ENCODE measurements at regions not wholly inside any gene's neighbourhood (a gene's known extent, or its start where the extent isn't known, plus 50 kb on each side); places are given as distances from the start of the nearest gene placed in this dataset.
"Not testable (repeated sequence)": the region's sequence is repeated elsewhere in the genome, so short reads cannot be mapped to it uniquely, and the experiment has no call there.

DNA sequence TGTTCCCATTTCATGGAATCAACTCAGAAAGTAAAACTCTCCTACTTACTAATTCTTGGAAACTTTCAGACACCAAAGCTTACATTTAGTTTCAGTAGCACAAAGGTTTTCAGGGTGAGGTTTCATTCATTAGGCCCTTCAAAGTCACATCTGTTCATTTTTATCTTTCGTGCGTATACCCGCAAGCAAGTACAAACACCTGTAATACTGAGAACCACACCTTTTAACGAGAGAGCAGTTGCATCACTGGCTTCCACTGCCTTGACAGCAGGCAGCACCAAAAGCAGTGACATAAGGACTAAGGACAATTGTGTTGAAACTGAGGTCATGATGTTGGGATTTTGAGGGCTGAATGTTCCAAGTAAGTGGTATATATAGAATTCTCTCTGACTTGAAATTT, 60.5 kb downstream of the GOLGA6L22 start:
- H3K9me3 Mint-ChIP-seq (ENCODE audit: low read depth); POLR2A ChIA-PET: not testable (repeated sequence)

DNA sequence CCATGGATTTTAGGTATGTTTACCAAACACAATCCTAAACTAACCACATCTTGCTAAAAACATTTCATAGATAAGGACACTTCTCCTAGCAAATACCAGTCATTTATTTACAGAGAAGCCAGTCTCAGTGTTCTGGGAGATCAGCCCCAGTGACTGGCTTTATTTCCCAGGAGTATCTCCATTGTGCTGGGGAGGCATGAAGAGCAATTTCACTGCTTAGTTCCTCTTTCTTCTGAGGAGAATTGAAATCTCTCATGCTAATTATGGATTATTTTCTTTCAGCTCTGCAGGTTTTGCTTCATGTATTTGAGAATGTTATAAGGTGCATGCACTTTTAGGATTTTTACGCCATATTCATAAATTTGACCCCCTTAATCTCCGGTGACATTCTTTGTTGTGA, 67.8 kb downstream of the GOLGA6L22 start:
- H3K36me3 Mint-ChIP-seq (ENCODE audit: low read depth); ATAC-seq; intact Hi-C loops (cut with DNase I, micrococcal nuclease); DNase-seq; CTCF ChIA-PET; H3K9me3 Mint-ChIP-seq (ENCODE audit: low read depth); H3K27ac Mint-ChIP-seq; H3K4me1 Mint-ChIP-seq; H3K4me3 Mint-ChIP-seq; POLR2A ChIA-PET; H3K27me3 Mint-ChIP-seq: not testable (repeated sequence)

More for the DNA sequence above, 60.5 kb downstream of the GOLGA6L22 start:
- CTCF ChIA-PET; H3K4me1 Mint-ChIP-seq; H3K27ac Mint-ChIP-seq; H3K27me3 Mint-ChIP-seq; H3K36me3 Mint-ChIP-seq (ENCODE audit: low read depth); DNase-seq; H3K4me3 Mint-ChIP-seq; intact Hi-C loops (cut with DNase I, micrococcal nuclease): not testable (repeated sequence)
- peak; percentile 74 for ATAC-seq

DNA sequence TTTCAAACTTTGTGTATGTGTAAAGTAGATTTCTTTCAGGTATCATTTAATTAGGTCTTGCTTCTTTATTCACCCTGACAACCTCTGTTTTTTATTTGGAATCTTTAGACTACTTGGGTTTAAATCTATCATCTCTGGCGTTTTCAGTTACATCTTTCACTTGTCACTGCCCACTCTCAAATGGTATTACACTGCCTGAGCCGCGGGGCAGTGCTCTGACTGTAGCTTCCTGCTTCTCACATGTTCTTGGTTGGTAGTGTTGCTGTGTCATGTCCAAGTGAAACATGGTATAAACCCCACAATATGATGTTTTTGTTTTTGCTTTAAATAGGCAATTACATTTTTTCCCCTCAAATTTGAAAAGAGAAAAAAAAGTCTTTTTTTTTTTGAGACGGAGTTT, 68.3 kb downstream of the GOLGA6L22 start:
- H3K27ac Mint-ChIP-seq; H3K4me1 Mint-ChIP-seq; POLR2A ChIA-PET; H3K9me3 Mint-ChIP-seq (ENCODE audit: low read depth); ATAC-seq; intact Hi-C loops (cut with DNase I, micrococcal nuclease); H3K36me3 Mint-ChIP-seq (ENCODE audit: low read depth); H3K27me3 Mint-ChIP-seq; H3K4me3 Mint-ChIP-seq; CTCF ChIA-PET; DNase-seq: not testable (repeated sequence)

DNA sequence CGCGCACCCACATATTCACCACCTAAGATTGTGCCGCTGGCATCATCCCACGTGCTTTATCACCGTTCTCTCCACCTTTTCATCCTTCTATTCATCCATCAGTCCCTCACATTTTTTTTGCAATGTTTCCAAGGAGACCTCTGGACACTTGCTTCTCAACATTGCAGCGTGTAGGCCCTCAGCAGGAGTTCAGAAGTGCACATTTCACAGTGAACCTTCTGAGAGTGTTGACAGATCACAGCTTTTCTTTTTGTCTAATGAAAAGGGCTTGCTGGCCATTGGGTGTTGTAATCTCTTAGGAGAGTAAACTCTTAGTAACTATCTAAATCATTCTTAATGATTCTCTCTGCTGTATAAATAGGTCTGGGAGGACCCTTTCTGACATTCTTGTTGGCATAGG, 70.5 kb downstream of the GOLGA6L22 start:
- intact Hi-C loops (cut with DNase I, micrococcal nuclease); H3K9me3 Mint-ChIP-seq (ENCODE audit: low read depth); H3K27ac Mint-ChIP-seq; ATAC-seq; H3K4me1 Mint-ChIP-seq; H3K27me3 Mint-ChIP-seq; DNase-seq; H3K36me3 Mint-ChIP-seq (ENCODE audit: low read depth); CTCF ChIA-PET; POLR2A ChIA-PET; H3K4me3 Mint-ChIP-seq: not testable (repeated sequence)

DNA sequence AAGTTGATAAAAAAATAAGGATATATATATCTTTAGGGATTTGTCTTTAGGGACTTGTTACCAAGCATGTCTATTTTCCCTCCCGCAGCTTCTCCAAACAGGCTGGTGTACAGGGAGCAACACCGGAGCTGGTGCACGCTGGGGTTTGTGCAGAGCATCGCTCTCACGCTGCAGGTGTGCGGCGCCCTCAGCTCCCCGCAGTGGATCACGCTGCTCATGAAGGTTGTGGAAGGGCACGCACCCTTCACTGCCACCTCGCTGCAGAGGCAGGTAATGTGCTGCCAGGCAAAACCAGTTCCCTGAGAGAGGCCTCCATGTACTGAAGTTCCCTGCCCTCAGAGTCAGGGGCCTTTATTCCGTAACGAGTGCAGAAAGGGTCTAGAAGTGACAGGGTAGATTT, 101.0 kb downstream of the GOLGA6L22 start:
- H3K9me3 Mint-ChIP-seq (ENCODE audit: low read depth) = not testable (repeated sequence)

DNA sequence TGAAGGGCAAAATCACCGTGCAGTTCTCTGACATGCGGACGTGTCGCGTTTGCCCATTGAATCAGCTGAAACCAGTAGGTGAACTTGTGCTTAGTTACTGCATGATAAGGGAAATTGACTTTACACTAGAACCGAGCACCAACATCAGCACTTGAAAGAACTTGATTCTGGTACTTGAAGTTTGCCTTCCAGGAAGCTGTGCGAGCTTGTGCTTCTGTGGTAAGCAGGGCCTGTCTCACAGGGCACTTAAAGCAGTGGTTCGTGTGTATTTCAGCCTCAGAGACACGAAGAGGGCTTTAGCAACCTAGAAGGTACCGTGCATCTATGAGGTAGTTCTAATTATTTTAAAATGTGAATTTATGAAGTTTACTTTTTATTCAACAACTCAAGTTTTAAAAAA, 103.0 kb downstream of the GOLGA6L22 start:
- H3K9me3 Mint-ChIP-seq (ENCODE audit: low read depth); H3K4me1 Mint-ChIP-seq; H3K27ac Mint-ChIP-seq; POLR2A ChIA-PET; H3K36me3 Mint-ChIP-seq (ENCODE audit: low read depth); DNase-seq; H3K4me3 Mint-ChIP-seq; CTCF ChIA-PET; H3K27me3 Mint-ChIP-seq; intact Hi-C loops (cut with DNase I, micrococcal nuclease); ATAC-seq: not testable (repeated sequence)

More for the DNA sequence above, 101.0 kb downstream of the GOLGA6L22 start:
- H3K4me3 Mint-ChIP-seq; ATAC-seq; H3K27ac Mint-ChIP-seq; CTCF ChIA-PET; intact Hi-C loops (cut with DNase I, micrococcal nuclease); DNase-seq; H3K4me1 Mint-ChIP-seq; H3K36me3 Mint-ChIP-seq (ENCODE audit: low read depth); H3K27me3 Mint-ChIP-seq; POLR2A ChIA-PET: not testable (repeated sequence)

DNA sequence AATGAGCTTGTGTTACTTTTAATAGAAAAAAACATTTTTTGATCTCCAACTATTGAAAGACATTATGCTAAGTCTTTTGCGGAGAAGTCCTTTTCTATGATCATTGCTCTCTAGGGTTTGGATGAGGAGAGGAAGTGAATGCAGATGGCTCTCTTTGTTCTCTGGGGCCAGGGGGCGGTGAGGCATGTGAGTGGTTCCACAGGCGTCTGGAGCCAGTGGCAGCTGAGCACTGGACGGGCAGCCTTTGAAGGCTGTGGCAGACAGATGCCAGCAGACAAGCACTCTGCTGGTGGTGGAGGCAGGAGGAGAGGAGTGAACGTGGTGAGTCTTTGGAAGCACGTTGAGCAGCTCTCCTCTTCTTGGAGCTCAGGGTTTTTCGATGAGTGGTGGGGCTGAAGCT, 107.8 kb downstream of the GOLGA6L22 start:
- DNase-seq; CTCF ChIA-PET; H3K36me3 Mint-ChIP-seq (ENCODE audit: low read depth); intact Hi-C loops (cut with DNase I, micrococcal nuclease); ATAC-seq; H3K4me1 Mint-ChIP-seq; H3K4me3 Mint-ChIP-seq; H3K27ac Mint-ChIP-seq; H3K9me3 Mint-ChIP-seq (ENCODE audit: low read depth); POLR2A ChIA-PET; H3K27me3 Mint-ChIP-seq: not testable (repeated sequence)

DNA sequence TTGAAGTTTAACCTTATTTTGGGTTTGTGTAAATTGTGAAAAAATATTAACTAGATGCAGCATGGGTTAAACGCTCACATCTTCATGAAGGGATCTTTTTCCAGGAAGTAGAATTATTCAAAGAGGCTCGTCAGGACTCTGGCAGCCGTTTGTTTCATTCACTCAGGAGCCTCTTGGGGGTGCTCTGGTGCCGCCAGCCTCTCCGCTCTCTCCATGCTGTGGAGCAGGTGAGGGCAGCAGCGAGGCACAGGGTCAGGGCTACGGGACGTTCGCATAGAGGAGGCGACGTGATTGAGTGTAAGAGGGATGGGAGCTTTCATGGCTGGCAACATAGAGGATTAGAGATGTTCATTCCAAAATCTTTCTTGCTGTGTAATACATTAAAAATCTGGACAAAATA, 110.8 kb downstream of the GOLGA6L22 start:
- intact Hi-C loops (cut with DNase I, micrococcal nuclease); CTCF ChIA-PET; H3K27ac Mint-ChIP-seq; H3K27me3 Mint-ChIP-seq; H3K9me3 Mint-ChIP-seq (ENCODE audit: low read depth); POLR2A ChIA-PET; DNase-seq; H3K36me3 Mint-ChIP-seq (ENCODE audit: low read depth); H3K4me3 Mint-ChIP-seq; H3K4me1 Mint-ChIP-seq: not testable (repeated sequence)
- ATAC-seq = peak; percentile 61

DNA sequence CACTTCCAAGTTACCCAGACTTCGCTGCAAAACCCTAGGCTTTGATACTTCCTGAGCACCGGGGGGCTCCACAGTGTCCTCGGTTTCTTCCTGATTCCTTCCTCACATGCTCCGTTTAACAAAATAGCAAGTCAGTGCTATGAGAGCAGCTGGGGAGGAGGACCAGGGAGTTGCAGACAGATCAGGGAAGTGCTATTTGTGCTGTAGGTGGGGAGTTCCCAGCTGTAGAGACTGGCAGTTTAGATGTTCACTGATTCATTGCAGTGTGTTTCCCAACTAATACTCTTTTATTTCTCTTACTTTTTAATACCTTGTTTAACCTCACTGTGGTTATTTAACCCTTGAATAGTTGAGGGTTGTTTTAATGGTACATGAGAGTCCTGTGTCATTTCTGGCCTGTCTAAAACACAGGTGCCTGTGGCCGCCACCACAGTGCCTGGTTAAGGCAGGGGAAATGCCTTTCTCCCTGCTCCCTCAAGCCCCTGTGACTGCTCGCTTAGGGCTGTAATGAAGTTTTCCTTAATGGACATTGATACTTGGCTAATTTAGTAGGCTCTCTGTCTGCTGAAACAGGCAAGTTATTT, 113.5 kb downstream of the GOLGA6L22 start:
- intact Hi-C loops (cut with DNase I, micrococcal nuclease); CTCF ChIA-PET; H3K27ac Mint-ChIP-seq; H3K9me3 Mint-ChIP-seq (ENCODE audit: low read depth); H3K4me3 Mint-ChIP-seq; H3K4me1 Mint-ChIP-seq; H3K36me3 Mint-ChIP-seq (ENCODE audit: low read depth); H3K27me3 Mint-ChIP-seq; POLR2A ChIA-PET: not testable (repeated sequence)
- ATAC-seq = peak; percentile 51
- DNase-seq = peak; percentile 8

- H3K36me3 Mint-ChIP-seq (ENCODE audit: low read depth); DNase-seq; H3K4me1 Mint-ChIP-seq; ATAC-seq; H3K27me3 Mint-ChIP-seq; CTCF ChIA-PET; H3K9me3 Mint-ChIP-seq (ENCODE audit: low read depth); H3K4me3 Mint-ChIP-seq; intact Hi-C loops (cut with DNase I, micrococcal nuclease); POLR2A ChIA-PET; H3K27ac Mint-ChIP-seq: not testable (repeated sequence)
Measured at GRCh38 chr15:22572792-22573191, 114.1 kb downstream of the GOLGA6L22 start.

- H3K4me3 Mint-ChIP-seq; CTCF ChIA-PET; intact Hi-C loops (cut with DNase I, micrococcal nuclease); DNase-seq; H3K27ac Mint-ChIP-seq; H3K4me1 Mint-ChIP-seq; H3K36me3 Mint-ChIP-seq (ENCODE audit: low read depth); H3K27me3 Mint-ChIP-seq; POLR2A ChIA-PET; H3K9me3 Mint-ChIP-seq (ENCODE audit: low read depth): not testable (repeated sequence)
- ATAC-seq = peak; percentile 68
Measured at GRCh38 chr15:22577828-22578227, 119.1 kb downstream of the GOLGA6L22 start.

GRCh38 chr15:22579213-22579612, 120.5 kb downstream of the GOLGA6L22 start:
- H3K27ac Mint-ChIP-seq; ATAC-seq; DNase-seq; H3K9me3 Mint-ChIP-seq (ENCODE audit: low read depth); intact Hi-C loops (cut with DNase I, micrococcal nuclease); H3K27me3 Mint-ChIP-seq; POLR2A ChIA-PET; CTCF ChIA-PET; H3K4me3 Mint-ChIP-seq; H3K4me1 Mint-ChIP-seq; H3K36me3 Mint-ChIP-seq (ENCODE audit: low read depth): not testable (repeated sequence)

DNA sequence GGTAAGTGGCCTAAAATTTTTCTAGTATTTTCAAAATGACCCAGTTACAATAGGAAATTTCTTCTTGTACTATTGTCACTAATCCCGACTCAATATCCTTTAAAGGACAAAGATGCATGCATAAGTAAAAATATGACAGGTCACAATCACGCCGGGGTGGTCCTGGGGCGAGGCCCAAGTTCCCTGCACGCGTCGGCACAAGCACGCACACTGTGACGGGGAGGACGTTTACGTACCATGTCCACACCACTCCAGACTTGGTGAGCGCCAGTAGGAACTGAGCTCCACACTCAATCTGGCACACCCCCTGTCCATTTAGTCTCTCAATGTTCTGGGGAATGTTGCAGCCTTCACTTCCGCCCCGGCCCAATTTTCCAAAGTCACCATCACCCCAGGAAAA, 128.7 kb downstream of the GOLGA6L22 start:
- H3K27me3 Mint-ChIP-seq; intact Hi-C loops (cut with DNase I, micrococcal nuclease); H3K4me1 Mint-ChIP-seq; CTCF ChIA-PET; ATAC-seq; H3K27ac Mint-ChIP-seq; H3K36me3 Mint-ChIP-seq (ENCODE audit: low read depth); H3K4me3 Mint-ChIP-seq; DNase-seq; H3K9me3 Mint-ChIP-seq (ENCODE audit: low read depth); POLR2A ChIA-PET: not testable (repeated sequence)
